Eye (tissue), 1 donor: ENCODE measurements at regions not wholly inside any gene's neighbourhood (a gene's known extent, or its start where the extent isn't known, plus 50 kb on each side); places are given as distances from the start of the nearest gene placed in this dataset.

Experiments
- DNase-seq: peaks from one replicate; pipeline ENCODE4 v3.0.0-alpha.2; 2015

- no peak for DNase-seq
Measured at GRCh38 chr10:123536176-123536845, 129.8 kb upstream of the GPR26 start.

- DNase-seq, result no peak
Measured at GRCh38 chr10:123537188-123537961, 128.8 kb upstream of the GPR26 start.

GRCh38 chr10:123538401-123539320, 127.5 kb upstream of the GPR26 start:
- DNase-seq, result no peak

DNA sequence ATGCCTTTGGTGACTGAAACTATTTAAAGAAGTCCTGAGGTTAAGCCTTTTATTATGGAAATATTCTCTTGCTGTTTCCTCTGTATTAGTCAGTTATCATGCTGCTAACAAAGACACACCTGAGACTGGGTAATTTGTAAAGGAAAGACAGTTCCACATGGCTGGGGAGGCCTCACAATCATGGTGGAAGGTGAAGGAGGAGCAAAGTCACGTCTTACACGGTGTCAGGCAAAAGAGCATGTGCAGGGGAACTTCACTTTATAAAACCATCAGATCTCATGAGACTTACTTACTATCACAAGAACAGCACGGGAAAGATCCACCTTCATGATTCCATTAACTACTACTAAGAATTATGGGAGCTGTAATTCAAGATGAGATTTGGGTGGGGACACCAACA, 121.2 kb upstream of the GPR26 start:
- DNase-seq, result no peak

- no peak for DNase-seq
Measured at GRCh38 chr10:123548770-123549169, 117.4 kb upstream of the GPR26 start.

DNA sequence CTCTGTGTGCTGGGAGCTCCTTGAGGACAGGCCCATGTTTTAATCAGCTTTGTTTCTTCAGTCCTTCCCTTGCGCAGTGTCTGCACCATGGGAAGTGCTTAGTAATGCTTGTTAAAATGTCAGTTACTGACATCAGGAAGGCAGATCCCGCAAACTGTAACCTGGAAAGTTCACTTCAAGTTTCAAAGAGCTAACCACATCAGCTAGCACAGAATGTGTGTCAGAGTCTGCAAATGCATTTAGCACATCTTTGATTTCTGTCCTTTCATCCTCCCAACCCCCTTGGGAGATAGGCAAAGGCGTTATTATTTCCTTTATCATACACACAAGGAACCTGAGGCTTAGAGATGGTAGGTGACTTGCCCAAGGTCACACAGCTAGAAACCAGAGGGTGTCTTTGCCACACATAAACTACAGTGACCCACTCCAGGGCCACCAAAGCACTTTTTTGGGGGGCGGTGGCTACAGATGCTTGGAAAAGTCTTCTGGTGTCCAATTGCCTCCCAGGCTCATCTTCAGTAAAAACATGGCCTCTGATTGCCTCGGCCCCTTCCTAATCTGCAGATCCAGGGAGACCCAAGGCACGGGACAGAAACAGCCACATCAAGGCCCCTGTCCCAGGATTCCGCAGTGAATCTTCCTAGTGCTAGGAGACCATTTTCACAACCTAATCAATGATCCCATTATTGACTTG, 116.2 kb upstream of the GPR26 start:
- no peak for DNase-seq

DNA sequence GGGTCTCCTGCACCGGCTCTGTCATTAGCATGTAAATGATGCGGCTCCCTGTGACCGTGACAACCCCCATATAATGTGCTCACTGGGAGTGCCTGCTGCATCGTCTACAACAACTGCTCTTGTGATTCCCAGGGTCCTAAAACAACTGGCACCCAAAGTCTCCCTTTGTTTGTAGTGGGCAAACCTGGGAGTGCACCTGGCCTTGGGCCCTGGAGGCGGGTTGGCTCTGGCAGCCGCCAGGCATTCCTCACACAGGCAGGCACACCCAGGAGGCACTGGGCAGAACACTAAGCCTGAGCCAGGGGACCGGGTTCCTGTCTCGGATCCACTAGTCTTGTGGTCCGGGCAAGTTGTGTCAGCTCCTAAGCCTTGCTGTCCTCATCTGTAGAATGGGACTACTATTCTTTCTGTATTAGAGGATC, 115.5 kb upstream of the GPR26 start:
- no peak for DNase-seq

DNA sequence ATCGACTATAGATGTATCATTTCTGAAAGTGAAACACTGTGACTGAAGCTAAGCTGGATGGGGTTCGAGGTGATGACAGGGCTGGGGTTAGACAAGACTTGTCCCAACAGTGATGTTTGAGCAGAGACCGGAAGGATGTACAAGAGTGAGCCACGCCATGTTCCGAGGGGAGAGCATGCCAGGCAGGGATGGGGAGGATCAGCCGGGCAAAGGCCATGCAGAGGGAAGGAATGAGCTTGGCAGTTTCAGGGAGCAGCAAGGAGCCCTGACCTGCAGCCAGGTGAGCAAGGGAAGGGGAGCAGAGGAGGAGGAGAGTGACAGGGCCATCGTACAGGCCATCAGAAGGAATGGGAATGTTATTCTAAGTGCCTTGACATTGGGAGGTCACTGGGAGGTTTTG, 114.9 kb upstream of the GPR26 start:
- no peak for DNase-seq

DNA sequence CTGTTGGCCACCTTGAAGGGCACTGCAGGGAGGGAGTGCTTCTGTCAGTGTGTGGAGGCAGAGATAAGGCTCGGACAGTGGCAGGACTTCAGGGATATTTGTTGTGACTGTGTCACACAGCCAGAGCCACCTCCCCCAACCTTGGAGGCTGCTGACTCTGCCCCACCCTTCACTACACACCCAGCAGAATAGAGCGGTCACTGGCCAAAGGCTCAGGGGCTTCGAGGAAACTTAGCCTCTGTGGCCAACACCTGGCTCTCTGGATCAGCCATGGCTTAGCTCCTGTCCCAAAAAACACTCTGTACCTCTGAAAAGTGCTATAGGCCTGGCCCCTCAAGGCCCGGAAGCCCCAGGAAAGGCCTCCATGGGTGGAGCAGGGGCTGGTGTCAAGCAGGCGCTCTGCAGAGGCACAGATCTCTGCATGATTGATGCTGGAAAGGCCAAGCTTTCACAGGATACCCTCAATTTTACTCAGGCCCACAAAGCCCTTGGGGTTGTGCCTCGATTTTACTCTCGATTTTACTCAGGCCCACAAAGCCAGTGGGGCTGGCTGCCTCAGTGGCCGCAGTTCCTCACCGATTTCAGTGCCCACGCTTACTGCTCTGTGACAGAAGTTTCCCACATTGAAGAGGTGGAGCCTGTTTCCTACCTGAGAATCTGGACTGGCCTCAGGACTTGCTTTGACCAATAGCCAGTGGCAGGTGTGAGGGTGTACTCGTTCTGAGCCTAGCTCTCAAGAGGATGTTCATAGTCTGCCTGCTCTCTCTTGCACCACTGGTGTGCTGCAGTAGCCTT, 113.2 kb upstream of the GPR26 start:
- DNase-seq, result no peak

- DNase-seq, result no peak
Measured at GRCh38 chr10:123553810-123554430, 112.2 kb upstream of the GPR26 start.

- no peak for DNase-seq
Measured at GRCh38 chr10:123554656-123555055, 111.5 kb upstream of the GPR26 start.

DNA sequence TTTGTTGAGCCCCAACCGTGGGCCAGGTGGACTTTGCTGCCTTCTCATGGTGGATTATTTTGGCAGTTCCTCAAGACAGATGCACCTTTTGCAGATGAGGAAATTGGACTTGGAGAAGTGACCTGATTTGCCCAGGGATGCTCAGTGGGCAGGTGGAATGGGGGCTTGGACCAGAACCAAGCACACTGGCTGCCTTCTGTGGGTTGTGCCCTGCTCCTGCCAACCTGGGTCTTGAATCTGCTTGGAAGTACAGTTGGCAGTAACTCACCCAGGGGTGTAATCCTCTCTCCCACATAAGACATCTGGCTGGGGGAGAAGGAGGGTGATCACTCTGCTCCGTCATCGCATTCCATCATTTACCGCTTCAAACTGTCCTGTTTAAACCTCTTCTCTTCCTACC, 110.5 kb upstream of the GPR26 start:
- no peak for DNase-seq

- no peak for DNase-seq
Measured at GRCh38 chr10:123556049-123556448, 110.1 kb upstream of the GPR26 start.

DNA sequence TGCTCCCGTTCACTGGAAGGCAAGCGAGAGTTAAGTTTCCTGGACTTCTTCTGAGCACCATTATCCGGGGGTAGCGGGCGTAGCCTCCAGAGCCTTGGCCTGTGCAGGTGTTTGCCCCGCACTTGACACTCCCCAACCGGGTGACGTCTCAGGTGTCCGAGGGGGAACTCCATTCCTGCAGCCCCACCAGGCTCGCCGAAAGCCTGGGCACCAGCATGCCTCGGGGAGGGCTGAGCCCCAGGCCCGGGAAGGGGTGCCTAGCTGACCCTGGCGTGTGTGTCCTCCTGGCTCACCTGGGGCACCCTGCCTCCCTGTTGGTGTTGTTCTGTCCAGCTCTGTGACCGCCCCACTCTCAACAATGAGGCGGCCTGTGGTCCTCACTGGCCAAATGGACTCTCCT, 109.4 kb upstream of the GPR26 start:
- DNase-seq, result no peak

DNA sequence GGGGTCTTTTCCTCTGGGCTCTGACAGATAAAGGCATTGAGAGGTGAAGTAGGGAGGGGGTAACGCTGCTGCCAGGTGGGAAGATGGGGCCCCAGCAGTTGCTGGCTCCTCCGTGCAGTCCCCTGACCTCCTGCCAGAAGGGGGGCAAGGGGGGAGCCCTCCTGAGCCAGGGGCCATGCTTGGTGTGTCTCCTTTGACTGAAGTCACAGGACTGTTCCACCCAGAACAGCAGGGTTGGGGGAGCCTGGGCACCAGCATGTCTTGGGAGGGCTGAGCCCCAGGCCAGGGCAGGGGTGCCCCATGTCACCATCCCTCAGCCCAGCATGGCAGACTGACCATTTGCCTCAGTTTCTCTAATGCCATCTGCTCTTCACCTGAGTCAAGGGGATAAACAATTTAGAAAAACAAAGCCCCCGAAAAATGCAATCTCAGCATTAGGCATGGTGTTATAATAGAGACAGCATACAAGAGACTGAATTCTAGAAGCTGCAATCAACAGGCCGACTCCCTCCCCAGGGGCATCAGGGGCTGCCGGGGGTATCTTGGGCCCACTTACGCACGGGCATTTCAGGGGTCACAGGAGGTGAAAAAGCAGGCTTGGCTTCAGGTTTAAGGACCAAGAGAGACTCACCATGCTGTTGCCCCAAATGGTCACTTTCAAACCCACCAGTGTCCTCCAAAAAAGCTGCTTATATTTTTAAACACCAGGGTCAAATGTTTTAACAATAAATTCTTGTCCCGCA, 108.6 kb upstream of the GPR26 start:
- no peak for DNase-seq

- no peak for DNase-seq
Measured at GRCh38 chr10:123558651-123559050, 107.5 kb upstream of the GPR26 start.

- DNase-seq, result peak; percentile 89
Measured at GRCh38 chr10:123559066-123559822, 106.9 kb upstream of the GPR26 start.

- no peak for DNase-seq
Measured at GRCh38 chr10:123559823-123560092, 106.4 kb upstream of the GPR26 start.

DNA sequence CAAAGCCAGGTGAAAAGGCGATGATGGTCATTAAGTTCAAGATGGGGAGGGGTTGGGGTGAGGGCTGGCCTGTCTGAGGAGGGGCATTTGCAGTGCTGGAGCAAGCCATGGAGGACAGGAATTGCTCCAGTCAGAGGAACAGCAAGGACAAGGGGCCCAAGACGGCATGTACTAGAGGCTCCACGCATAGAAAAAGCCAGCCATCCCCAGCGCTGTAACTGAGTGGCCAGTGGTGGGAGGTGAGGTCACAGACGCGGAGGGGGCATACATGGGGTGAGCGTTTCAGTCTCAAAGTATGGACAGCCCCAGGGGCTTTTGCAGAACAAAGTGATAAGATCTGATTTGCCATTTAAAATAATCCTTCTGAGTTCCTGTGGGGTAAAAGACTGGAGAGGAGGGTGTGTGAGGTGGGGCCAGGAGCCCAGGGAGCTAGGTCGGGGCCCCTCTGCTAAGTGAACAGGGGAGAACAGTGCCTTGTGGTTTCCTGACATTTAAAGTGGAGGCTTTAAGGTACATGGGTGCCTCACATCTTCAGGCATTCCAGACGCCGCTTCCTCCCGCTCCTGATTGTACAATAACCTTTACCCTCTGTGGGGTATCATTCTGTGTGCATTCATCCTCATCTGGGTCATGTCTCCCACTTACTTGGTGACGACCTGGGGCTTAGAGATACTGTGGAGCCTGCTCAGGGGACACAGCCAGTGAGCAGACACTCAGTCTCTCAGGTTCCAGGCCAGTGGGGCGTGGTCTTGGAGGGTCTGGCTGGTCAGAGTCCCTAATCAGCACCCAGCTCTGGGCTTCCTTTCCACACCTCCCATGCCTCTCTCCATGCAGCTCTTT, 105.6 kb upstream of the GPR26 start:
- DNase-seq, result no peak

DNA sequence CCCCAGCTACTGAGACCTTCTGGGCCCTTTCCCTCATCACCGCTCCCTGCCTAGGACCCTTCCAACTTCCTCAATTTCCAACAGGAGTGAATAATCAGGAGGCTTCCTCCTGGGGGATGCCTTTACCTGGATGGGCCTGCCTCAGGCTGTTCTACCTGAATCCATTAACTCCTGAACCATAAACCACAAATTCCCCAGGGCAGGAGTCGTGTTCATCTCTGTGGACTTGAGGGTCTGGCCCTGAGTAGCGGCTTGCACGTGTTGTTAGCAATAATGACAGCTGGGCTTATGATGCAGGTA, 105.1 kb upstream of the GPR26 start:
- no peak for DNase-seq
